Skeletal muscle tissue (tissue), 3 donors: ENCODE measurements at regions not wholly inside any gene's neighbourhood (a gene's known extent, or its start where the extent isn't known, plus 50 kb on each side); places are given as distances from the start of the nearest gene placed in this dataset.
"Not testable (repeated sequence)": the region's sequence is repeated elsewhere in the genome, so short reads cannot be mapped to it uniquely, and the experiment has no call there.

Experiments
- H3K27ac ChIP-seq: one replicate; pipeline ENCODE4 v1.7.0; 2013; ENCODE audit warnings: mild to moderate bottlenecking, low read depth, low read length, inconsistent platforms
- H3K27me3 ChIP-seq, 3 donors: one replicate each; pipeline ENCODE4 v1.7.0; 2013; ENCODE audit warnings: low read length in 3 of 3; ENCODE audit not compliant: control insufficient read depth in 3 of 3, insufficient read depth in 3 of 3
- H3K36me3 ChIP-seq, 3 donors: one replicate each; pipeline ENCODE4 v1.7.0; 2013; ENCODE audit warnings: low read length in 3 of 3; ENCODE audit not compliant: control insufficient read depth in 3 of 3, insufficient read depth in 3 of 3
- H3K4me1 ChIP-seq, 3 donors: one replicate each; pipeline ENCODE4 v1.7.0; 2013; ENCODE audit warnings: low read length in 3 of 3, mild to moderate bottlenecking in 3 of 3; ENCODE audit not compliant: control insufficient read depth in 3 of 3, insufficient read depth in 3 of 3
- H3K4me3 ChIP-seq, 3 donors: one replicate each; pipeline ENCODE4 v1.7.0; 2013; ENCODE audit warnings: low read length in 3 of 3
- H3K9ac ChIP-seq, 3 donors: one replicate each; pipeline ENCODE4 v1.7.0; 2013; ENCODE audit warnings: low read length in 3 of 3, mild to moderate bottlenecking in 3 of 3, moderate library complexity in 2 of 3, low read depth in 1 of 3
- H3K9me3 ChIP-seq, 3 donors: one replicate each; pipeline ENCODE4 v1.7.0; 2013; ENCODE audit warnings: low read length in 3 of 3; ENCODE audit not compliant: control insufficient read depth in 3 of 3
- donor health status: Osteomylitis.

- not testable (repeated sequence) for H3K36me3 ChIP-seq, H3K4me3 ChIP-seq, H3K4me1 ChIP-seq, H3K27ac ChIP-seq, H3K27me3 ChIP-seq, H3K9me3 ChIP-seq, H3K9ac ChIP-seq
Measured at GRCh38 chr16:35169324-35169723, 1709.9 kb downstream of the TP53TG3F start.

DNA sequence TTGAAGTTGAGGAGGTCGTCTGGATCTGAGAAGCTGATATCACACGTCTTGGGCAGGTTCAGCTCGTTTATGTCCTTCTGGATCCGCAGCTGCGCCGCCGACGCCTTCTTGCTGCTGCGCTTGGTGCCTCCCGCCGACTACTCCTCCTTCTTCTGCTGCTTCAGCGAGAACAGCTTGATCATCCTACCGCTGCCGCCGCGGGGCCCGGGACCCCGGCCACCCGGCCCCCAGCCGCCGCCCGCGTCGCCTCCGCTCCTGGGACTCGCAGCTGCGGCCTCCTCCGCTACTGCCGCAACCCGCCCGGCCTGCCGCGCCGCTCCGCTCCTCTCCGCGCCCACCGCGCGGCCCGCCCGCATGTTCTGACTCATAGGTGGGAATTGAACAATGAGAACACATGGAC, 1710.6 kb downstream of the TP53TG3F start:
- not testable (repeated sequence) for H3K27me3 ChIP-seq, H3K9ac ChIP-seq, H3K36me3 ChIP-seq, H3K27ac ChIP-seq, H3K4me1 ChIP-seq, H3K4me3 ChIP-seq, H3K9me3 ChIP-seq

- H3K9ac ChIP-seq: no peak overlapping the region
- H3K27me3 ChIP-seq: no peaks in the 10 kb centered on the region
- no peaks in the 10 kb centered on the region for H3K36me3 ChIP-seq
- H3K27ac ChIP-seq: no peak overlapping the region
- H3K4me3 ChIP-seq: no peak overlapping the region
- peaks cover 0 to 2% (median 0%) of the 10 kb centered on the region in 3 donors for H3K9me3 ChIP-seq
- H3K4me1 ChIP-seq: no peaks in the 10 kb centered on the region
Measured at GRCh38 chr16:35170610-35171009, 1711.2 kb downstream of the TP53TG3F start.

GRCh38 chr16:35171106-35171505, 1711.7 kb downstream of the TP53TG3F start:
- Histone ChIP-seq H3K36me3 (no peaks in the 10 kb centered on the region), H3K9me3 (peaks cover 0 to 2% (median 0%) of the 10 kb centered on the region in 3 donors), H3K27me3 (no peaks in the 10 kb centered on the region), H3K27ac (no peak overlapping the region), H3K9ac (no peak overlapping the region), H3K4me1 (no peaks in the 10 kb centered on the region), H3K4me3 (no peak overlapping the region)

DNA sequence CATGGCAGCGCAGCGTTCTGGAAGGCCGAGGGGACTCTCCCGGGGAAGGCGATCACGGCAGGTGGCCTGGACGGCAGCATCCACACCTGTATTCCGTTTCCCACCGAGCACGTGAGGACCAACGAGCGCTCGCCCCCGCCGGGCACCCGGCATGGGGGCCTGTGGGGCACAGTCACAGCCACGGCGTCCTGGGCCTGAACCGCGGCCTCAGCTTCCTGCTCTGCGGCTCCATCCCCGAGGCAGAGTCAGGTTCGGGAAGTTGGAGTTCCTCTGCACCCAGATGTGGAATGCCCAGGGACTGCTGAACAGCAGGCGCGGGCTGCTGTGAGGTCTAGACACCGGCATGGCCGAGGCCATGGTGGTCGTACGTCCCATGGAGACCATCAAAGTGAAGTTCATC, 1713.9 kb downstream of the TP53TG3F start:
- H3K4me3 ChIP-seq: no peak overlapping the region
- no peaks in the 10 kb centered on the region for H3K36me3 ChIP-seq
- peaks cover 0 to 2% (median 0%) of the 10 kb centered on the region in 3 donors for H3K9me3 ChIP-seq
- no peak overlapping the region for H3K27ac ChIP-seq
- no peaks in the 10 kb centered on the region for H3K4me1 ChIP-seq
- H3K27me3 ChIP-seq: no peaks in the 10 kb centered on the region
- no peak overlapping the region for H3K9ac ChIP-seq

DNA sequence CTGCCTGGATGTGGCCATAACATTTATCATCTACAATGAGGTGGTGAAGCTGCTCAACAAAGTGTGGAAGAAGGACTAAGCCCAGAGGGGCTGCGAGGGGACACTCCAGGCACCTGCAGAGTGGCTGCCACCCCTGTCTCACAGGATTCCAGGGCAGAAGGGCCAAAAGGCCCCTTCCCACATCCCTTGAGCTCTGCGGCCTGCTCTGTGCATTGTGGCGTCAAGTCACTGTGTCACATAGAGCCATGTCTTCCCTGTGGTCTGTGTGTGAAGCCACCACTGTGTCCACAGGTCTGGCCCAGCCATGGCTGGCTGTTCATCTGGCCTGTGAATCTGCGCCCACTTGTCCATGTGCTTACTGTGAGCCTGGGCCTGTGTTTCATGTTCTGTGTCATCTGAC, 1714.6 kb downstream of the TP53TG3F start:
- Histone ChIP-seq H3K4me1 (no peaks in the 10 kb centered on the region), H3K9ac (no peak overlapping the region), H3K36me3 (no peaks in the 10 kb centered on the region), H3K9me3 (peaks cover 0 to 2% (median 0%) of the 10 kb centered on the region in 3 donors), H3K4me3 (no peak overlapping the region), H3K27me3 (no peaks in the 10 kb centered on the region), H3K27ac (no peak overlapping the region)

- Histone ChIP-seq H3K27ac (no peak overlapping the region), H3K4me3 (no peak overlapping the region), H3K9ac (no peak overlapping the region), H3K9me3 (peaks cover 0 to 2% (median 0%) of the 10 kb centered on the region in 3 donors), H3K27me3 (no peaks in the 10 kb centered on the region), H3K36me3 (no peaks in the 10 kb centered on the region), H3K4me1 (no peaks in the 10 kb centered on the region)
Measured at GRCh38 chr16:35176449-35176848, 1717.0 kb downstream of the TP53TG3F start.

DNA sequence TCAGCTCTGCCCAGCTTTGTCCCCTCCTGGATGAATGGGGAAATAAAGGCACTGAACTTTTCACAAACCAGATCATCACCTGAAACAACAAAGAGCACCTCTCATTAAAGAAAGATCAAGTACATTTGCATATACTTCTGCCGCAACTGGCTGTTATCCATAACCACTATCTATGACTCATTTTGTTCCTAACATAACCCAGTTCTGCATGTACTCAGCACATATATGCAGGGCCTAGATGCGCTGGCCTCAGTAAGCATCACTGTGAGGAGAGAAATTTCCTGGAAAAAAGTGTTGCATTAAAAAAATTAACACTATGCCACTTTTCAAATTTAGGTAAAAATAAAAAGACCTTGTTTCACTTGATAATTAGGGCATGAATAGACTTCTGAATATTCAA, 1718.4 kb downstream of the TP53TG3F start:
- Histone ChIP-seq H3K27me3 (peaks cover 0 to 2% (median 0%) of the 10 kb centered on the region in 3 donors), H3K9ac (no peak overlapping the region), H3K4me3 (no peak overlapping the region)

DNA sequence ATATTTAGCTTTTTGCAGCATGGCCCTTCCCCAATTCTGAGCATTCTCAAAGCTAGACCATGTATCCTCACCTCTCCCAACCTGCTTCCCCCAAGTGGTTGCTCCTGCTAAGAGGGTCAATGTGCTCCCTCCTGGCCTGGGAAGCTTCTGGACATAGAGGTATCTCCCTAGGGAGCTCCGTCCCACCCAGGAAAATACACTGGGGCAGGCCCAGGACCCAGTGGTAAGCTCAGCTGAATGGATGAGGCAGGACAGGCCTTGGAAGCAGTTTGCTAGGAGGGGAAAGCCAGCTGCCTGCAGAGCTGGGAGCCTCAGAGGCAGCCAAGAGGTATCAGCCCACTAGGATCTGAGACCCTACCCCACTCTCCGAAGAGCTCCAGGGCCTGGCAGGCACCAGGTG, 1721.6 kb downstream of the TP53TG3F start:
- H3K36me3 ChIP-seq: no peaks in the 10 kb centered on the region
- H3K9ac ChIP-seq: no peak overlapping the region
- H3K27me3 ChIP-seq: peaks cover 0 to 2% (median 0%) of the 10 kb centered on the region in 3 donors
- H3K4me1 ChIP-seq: no peaks in the 10 kb centered on the region
- no peak overlapping the region for H3K4me3 ChIP-seq
- H3K9me3 ChIP-seq: peaks cover 0 to 4% (median 0%) of the 10 kb centered on the region in 3 donors
- H3K27ac ChIP-seq: no peak overlapping the region

More for the DNA sequence above, 1718.4 kb downstream of the TP53TG3F start:
- Histone ChIP-seq H3K4me1 (no peaks in the 10 kb centered on the region), H3K27ac (no peak overlapping the region), H3K36me3 (no peaks in the 10 kb centered on the region), H3K9me3 (peaks cover 0 to 2% (median 0%) of the 10 kb centered on the region in 3 donors)

DNA sequence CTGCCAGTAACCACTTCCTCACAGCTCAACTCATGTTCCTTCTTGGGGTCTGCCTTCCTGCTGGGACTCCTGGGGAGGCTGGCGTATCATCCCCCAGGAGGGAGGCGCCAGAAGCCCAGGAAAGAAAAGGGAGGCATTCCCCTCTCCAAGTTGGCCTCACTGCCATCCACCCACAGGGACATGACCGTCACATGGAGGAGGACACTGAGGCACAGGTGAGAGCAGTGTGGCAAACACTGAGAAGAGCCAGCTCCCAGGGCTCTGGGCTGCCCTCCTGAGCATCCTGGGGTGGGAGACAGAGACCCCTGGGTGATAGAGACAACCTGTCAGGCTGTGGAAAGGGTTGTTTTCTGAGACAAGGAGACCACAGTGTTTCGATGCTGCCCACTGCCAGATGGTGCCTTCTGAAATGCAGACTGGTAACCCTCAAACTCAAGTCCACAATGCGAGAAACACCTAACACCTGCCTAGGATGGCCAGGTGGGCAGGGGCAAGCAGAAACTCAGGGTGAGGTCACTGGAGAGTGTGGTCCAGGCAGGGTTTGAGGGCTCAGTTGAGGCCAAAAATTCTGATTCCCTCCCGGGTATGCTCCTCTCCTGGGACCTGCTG, 1722.1 kb downstream of the TP53TG3F start:
- peaks cover 0 to 4% (median 0%) of the 10 kb centered on the region in 3 donors for H3K9me3 ChIP-seq
- H3K27ac ChIP-seq: no peak overlapping the region
- peaks cover 0 to 2% (median 0%) of the 10 kb centered on the region in 3 donors for H3K27me3 ChIP-seq
- H3K9ac ChIP-seq: no peak overlapping the region
- no peaks in the 10 kb centered on the region for H3K36me3 ChIP-seq
- H3K4me3 ChIP-seq: no peak overlapping the region
- no peaks in the 10 kb centered on the region for H3K4me1 ChIP-seq
